HG03060 (cell line): ENCODE measurements at regions not wholly inside any gene's neighbourhood (a gene's known extent, or its start where the extent isn't known, plus 50 kb on each side); places are given as distances from the start of the nearest gene placed in this dataset.
"Not testable (repeated sequence)": the region's sequence is repeated elsewhere in the genome, so short reads cannot be mapped to it uniquely, and the experiment has no call there.

Source experiments
- ATAC-seq: cut with Tn5 transposase; IDR thresholded peaks from one replicate; pipeline ENCODE4 v1.9.1; 2021; ENCODE audit warnings: low read depth, moderate number of reproducible peaks; ENCODE audit not compliant: unreplicated experiment

GRCh38 chr5:13143214-13143613 is 801.3 kb downstream of the DNAH5 start:
- no peak for ATAC-seq

- ATAC-seq = no peak
These were observed 810.5 kb downstream of the DNAH5 start for GRCh38 chr5:13133951-13134350.

- no peak for ATAC-seq
These were observed 829.0 kb downstream of the DNAH5 start for GRCh38 chr5:13115476-13115875.

GRCh38 chr5:13108265-13108664 is 836.2 kb downstream of the DNAH5 start:
- no peak for ATAC-seq

- no peak for ATAC-seq
These were observed 837.0 kb downstream of the DNAH5 start for GRCh38 chr5:13107537-13107936.

- ATAC-seq = no peak
These were observed 863.4 kb downstream of the DNAH5 start for GRCh38 chr5:13081116-13081515.

GRCh38 chr5:13072936-13073335 is 871.6 kb downstream of the DNAH5 start:
- not testable (repeated sequence) for ATAC-seq

- no peak for ATAC-seq
These were observed 881.4 kb downstream of the DNAH5 start for GRCh38 chr5:13063088-13063487.

GRCh38 chr5:13045897-13046551 is 898.5 kb downstream of the DNAH5 start:
- no peak for ATAC-seq

GRCh38 chr5:13034061-13034460 is 910.4 kb downstream of the DNAH5 start:
- no peak for ATAC-seq

GRCh38 chr5:13029211-13029610 is 915.3 kb downstream of the DNAH5 start:
- no peak for ATAC-seq

GRCh38 chr5:13027874-13028273 is 916.6 kb downstream of the DNAH5 start:
- no peak for ATAC-seq

- no peak for ATAC-seq
These were observed 924.8 kb downstream of the DNAH5 start for GRCh38 chr5:13019729-13020128.

- no peak for ATAC-seq
These were observed 941.0 kb downstream of the DNAH5 start for GRCh38 chr5:13003457-13003856.

GRCh38 chr5:12999667-13000066 is 944.8 kb downstream of the DNAH5 start:
- no peak for ATAC-seq

GRCh38 chr5:12985142-12985541 is 959.3 kb downstream of the DNAH5 start:
- no peak for ATAC-seq

GRCh38 chr5:12974856-12975255 is 969.6 kb downstream of the DNAH5 start:
- ATAC-seq = no peak

GRCh38 chr5:12965804-12966203 is 978.7 kb downstream of the DNAH5 start:
- ATAC-seq = no peak

- no peak for ATAC-seq
These were observed 984.8 kb downstream of the DNAH5 start for GRCh38 chr5:12959713-12960112.

GRCh38 chr5:12952409-12952808 is 992.1 kb downstream of the DNAH5 start:
- ATAC-seq = no peak

- ATAC-seq = no peak
These were observed 992.6 kb downstream of the DNAH5 start for GRCh38 chr5:12951846-12952245.

GRCh38 chr5:12947379-12947778 is 997.1 kb downstream of the DNAH5 start:
- ATAC-seq = no peak

- not testable (repeated sequence) for ATAC-seq
These were observed 999.0 kb downstream of the DNAH5 start for GRCh38 chr5:12945477-12945876.
